Ovary (tissue), 3 donors: ENCODE measurements at regions not wholly inside any gene's neighbourhood (a gene's known extent, or its start where the extent isn't known, plus 50 kb on each side); places are given as distances from the start of the nearest gene placed in this dataset.

Experiments used
- CTCF ChIP-seq, 3 donors: fragments of 450-650 bp in 2 of 3; fragments of 200-600 bp in 1 of 3; IDR thresholded peaks; one replicate each; pipeline versions ENCODE4 v1.5.1 to v1.8.0; 2016 to 2022; ENCODE audit warnings: antibody characterized with exemption in 3 of 3, mild to moderate bottlenecking in 1 of 3
- POLR2A ChIP-seq: fragments of 450-650 bp; IDR thresholded peaks from one replicate; pipeline ENCODE4 v1.6.1; 2017; ENCODE audit warnings: antibody characterized with exemption, mild to moderate bottlenecking, moderate library complexity
- donor health status: DM: no; HTN: no; CAD: no.

- TF ChIP-seq CTCF (IDR thresholded peaks at IDR 0.05) (no peak), POLR2A (no peak)
Measured at GRCh38 chr5:94043311-94043710, 301.9 kb upstream of the POU5F2 start.
